Osteoblast (primary cell): ENCODE measurements at regions not wholly inside any gene's neighbourhood (a gene's known extent, or its start where the extent isn't known, plus 50 kb on each side); places are given as distances from the start of the nearest gene placed in this dataset.

Experiments used
- DNase-seq: peaks from one replicate; pipeline ENCODE4 v3.0.0; 2011; ENCODE audit warnings: low spot score, mixed read lengths; ENCODE audit not compliant: insufficient read length; ENCODE audit errors: missing footprints
- H2AFZ ChIP-seq: 2 replicates; pipeline ENCODE4 v1.6.0; 2011; ENCODE audit warnings: mild to moderate bottlenecking, low read length
- H3K27ac ChIP-seq: 2 replicates; pipeline ENCODE4 v1.5.1; 2011; ENCODE audit warnings: mild to moderate bottlenecking, low read depth, low read length, moderate library complexity
- H3K27me3 ChIP-seq: 2 replicates; pipeline ENCODE4 v1.6.0; 2012; ENCODE audit warnings: mild to moderate bottlenecking, control low read depth, inconsistent platforms, low read length, moderate library complexity; ENCODE audit not compliant: insufficient read depth
- H3K36me3 ChIP-seq: 2 replicates; pipeline ENCODE4 v1.5.1; 2011; ENCODE audit warnings: mild to moderate bottlenecking, low read length, control low read depth, moderate library complexity; ENCODE audit not compliant: insufficient read depth
- H3K4me1 ChIP-seq: 2 replicates; pipeline ENCODE4 v1.5.1; 2011; ENCODE audit warnings: mild to moderate bottlenecking, low read length, control low read depth, moderate library complexity; ENCODE audit not compliant: insufficient read depth
- H3K4me2 ChIP-seq: 2 replicates; pipeline ENCODE4 v1.6.0; 2011; ENCODE audit warnings: mild to moderate bottlenecking, low read length; ENCODE audit not compliant: insufficient read depth
- H3K4me3 ChIP-seq: fragments of 200-600 bp; sonication (generic); 3 replicates; pipeline ENCODE4 v1.5.1; 2012; ENCODE audit warnings: mild to moderate bottlenecking, low read length, inconsistent platforms; ENCODE audit not compliant: insufficient read depth
- H3K79me2 ChIP-seq: 2 replicates; pipeline ENCODE4 v1.6.0; 2012; ENCODE audit warnings: mild to moderate bottlenecking, low read length, control low read depth, inconsistent platforms; ENCODE audit not compliant: insufficient read depth
- H3K9me3 ChIP-seq: 2 replicates; pipeline ENCODE4 v1.5.1; 2011; ENCODE audit warnings: low read depth, low read length, control low read depth
- H4K20me1 ChIP-seq: 2 replicates; pipeline ENCODE4 v1.6.0; 2012; ENCODE audit warnings: mild to moderate bottlenecking, low read length, control low read depth; ENCODE audit not compliant: insufficient read depth
- TF ChIP-seq, protein P1 (sequence below): IDR thresholded peaks from 2 replicates; pipeline ENCODE4 v1.5.1; 2011; ENCODE audit warnings: mild to moderate bottlenecking, low read depth, low read length, moderate library complexity; ENCODE audit errors: extremely low read depth

DNA sequence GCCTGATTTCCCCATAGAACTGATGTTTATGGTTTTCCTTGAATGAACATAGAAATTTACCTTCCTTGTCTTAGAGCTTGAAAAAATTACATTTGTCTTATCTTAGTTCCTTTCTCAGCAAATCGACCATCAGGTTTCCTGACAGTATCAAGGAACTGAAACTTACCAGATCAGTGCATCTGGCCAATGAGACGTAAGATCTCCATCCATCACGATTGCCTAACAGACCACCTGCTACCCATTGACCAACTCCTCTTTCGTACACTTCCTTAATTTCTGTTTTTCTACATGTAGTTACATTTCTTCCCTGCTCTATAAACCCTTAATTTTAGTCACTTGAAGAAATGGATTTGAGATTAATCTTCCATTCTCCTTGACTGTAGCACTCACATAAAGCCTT lies 57.4 kb upstream of the TMPRSS15 start:
- Histone ChIP-seq H4K20me1 (no peaks in the 10 kb centered on the region), H3K36me3 (no peaks in the 10 kb centered on the region), H3K9me3 (no peaks in the 10 kb centered on the region), H3K4me2 (no peak overlapping the region), H3K27me3 (no peaks in the 10 kb centered on the region), H3K27ac (no peak overlapping the region), H2AFZ (no peak overlapping the region), H3K79me2 (no peaks in the 10 kb centered on the region), H3K4me3 (no peak overlapping the region), H3K4me1 (no peaks in the 10 kb centered on the region)
- TF ChIP-seq, protein P1, sequence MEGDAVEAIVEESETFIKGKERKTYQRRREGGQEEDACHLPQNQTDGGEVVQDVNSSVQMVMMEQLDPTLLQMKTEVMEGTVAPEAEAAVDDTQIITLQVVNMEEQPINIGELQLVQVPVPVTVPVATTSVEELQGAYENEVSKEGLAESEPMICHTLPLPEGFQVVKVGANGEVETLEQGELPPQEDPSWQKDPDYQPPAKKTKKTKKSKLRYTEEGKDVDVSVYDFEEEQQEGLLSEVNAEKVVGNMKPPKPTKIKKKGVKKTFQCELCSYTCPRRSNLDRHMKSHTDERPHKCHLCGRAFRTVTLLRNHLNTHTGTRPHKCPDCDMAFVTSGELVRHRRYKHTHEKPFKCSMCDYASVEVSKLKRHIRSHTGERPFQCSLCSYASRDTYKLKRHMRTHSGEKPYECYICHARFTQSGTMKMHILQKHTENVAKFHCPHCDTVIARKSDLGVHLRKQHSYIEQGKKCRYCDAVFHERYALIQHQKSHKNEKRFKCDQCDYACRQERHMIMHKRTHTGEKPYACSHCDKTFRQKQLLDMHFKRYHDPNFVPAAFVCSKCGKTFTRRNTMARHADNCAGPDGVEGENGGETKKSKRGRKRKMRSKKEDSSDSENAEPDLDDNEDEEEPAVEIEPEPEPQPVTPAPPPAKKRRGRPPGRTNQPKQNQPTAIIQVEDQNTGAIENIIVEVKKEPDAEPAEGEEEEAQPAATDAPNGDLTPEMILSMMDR: no peak
- no peak for DNase-seq

DNA sequence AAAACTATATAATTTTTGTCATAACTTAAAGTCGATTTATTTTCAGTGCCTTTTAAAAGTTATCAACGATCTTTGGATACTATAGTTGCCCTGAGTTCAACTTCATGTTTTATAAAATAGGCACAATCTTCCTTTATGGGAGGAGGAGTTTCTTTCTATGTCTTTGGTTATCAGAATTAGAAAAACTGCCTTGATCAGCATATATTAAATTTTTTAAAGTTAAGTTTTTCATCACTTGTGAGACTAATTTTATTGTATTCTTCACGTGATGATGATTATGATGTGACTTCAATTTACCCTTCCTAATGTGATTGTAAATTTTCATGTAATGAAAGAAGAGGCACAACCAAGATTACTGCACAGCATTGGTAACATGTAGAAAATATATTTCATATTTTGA lies 58.2 kb upstream of the TMPRSS15 start:
- Histone ChIP-seq H3K9me3 (no peaks in the 10 kb centered on the region), H3K27me3 (no peaks in the 10 kb centered on the region), H3K4me1 (no peaks in the 10 kb centered on the region), H2AFZ (no peak overlapping the region), H4K20me1 (no peaks in the 10 kb centered on the region), H3K4me3 (no peak overlapping the region), H3K4me2 (no peak overlapping the region), H3K27ac (no peak overlapping the region), H3K79me2 (no peaks in the 10 kb centered on the region), H3K36me3 (no peaks in the 10 kb centered on the region)
- TF ChIP-seq, protein P1: no peak
- no peak for DNase-seq

DNA sequence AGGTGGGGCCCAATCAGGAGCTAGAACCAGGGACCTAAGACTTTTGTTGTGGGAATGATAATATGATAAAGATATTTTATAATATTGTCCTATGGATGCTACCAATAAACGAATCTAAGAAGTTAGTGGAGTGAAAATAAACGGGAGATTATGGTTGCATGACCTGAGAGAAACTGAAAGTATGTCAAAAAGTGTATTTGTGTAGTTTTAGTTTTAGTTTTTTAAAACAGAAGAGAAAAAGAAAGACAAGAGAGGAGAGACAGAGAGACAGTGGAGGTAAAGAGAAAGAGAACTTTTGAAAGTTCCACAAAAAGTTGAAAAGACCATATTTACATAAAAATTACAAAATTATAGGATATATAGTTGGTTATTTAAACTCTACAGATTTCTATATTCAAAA lies 64.1 kb upstream of the TMPRSS15 start:
- H2AFZ ChIP-seq: no peak overlapping the region
- no peaks in the 10 kb centered on the region for H3K36me3 ChIP-seq
- no peaks in the 10 kb centered on the region for H3K9me3 ChIP-seq
- no peaks in the 10 kb centered on the region for H3K4me1 ChIP-seq
- no peak for DNase-seq
- no peaks in the 10 kb centered on the region for H3K27me3 ChIP-seq
- H3K4me3 ChIP-seq: no peak overlapping the region
- H3K4me2 ChIP-seq: no peak overlapping the region
- no peak overlapping the region for H3K27ac ChIP-seq
- TF ChIP-seq, protein P1: no peak
- no peaks in the 10 kb centered on the region for H4K20me1 ChIP-seq
- no peaks in the 10 kb centered on the region for H3K79me2 ChIP-seq

DNA sequence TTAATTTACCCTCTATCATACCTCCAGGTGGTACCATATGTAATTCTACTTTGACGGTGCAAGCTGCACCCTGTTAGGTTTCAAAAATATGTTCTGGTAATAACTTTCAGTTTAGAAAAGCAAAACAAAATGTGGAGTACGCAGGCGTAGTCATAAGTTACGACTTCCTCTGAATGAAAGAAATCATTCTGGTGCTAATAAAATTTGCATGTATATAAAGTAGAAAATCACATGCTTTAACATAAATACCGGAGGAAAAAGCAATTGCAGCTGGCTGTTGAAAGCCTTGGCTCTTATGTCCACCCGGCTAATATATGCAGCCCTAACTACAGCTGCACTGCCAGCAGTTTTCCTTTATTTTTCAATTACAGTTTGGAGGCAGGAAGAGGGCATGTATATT lies 65.2 kb upstream of the TMPRSS15 start:
- Histone ChIP-seq H3K4me2 (no peak overlapping the region), H3K9me3 (no peaks in the 10 kb centered on the region), H2AFZ (no peak overlapping the region), H3K79me2 (no peaks in the 10 kb centered on the region), H3K4me1 (no peaks in the 10 kb centered on the region), H3K27me3 (no peaks in the 10 kb centered on the region), H3K27ac (no peak overlapping the region), H4K20me1 (no peaks in the 10 kb centered on the region), H3K36me3 (no peaks in the 10 kb centered on the region), H3K4me3 (no peak overlapping the region)
- TF ChIP-seq, protein P1: no peak
- DNase-seq: no peak
